ENCODE measurements at regions not wholly inside any gene's neighbourhood (a gene's known extent, or its start where the extent isn't known, plus 50 kb on each side); places are given as distances from the start of the nearest gene placed in this dataset.

DNA sequence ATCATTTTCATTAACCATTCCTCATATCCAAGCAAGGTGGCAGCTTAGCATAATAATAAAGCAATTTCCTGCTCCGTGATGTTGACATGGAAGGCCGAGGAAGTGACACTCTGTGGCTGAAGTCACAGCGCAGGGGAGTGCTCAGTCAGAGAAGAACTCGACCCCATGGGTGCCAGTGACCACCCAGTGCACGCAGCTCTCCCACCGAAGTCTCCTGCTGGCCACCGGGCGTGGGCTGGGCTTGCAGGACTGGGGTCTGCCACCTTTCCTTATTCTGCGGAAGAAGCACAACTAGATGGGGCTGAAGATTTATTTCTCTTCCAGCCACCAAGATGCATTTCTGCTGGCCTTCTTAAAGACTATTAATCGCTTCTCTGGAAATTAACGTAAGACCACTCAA, 132.1 kb upstream of the SPACA7 start:
- Histone ChIP-seq H3K27ac (ENCODE audit: low read depth) (no peak overlapping the region), H4K20me1 (replicated peaks; ENCODE audit: insufficient read depth) (no peaks in the 10 kb centered on the region), H3K4me1 (ENCODE audit: insufficient read depth) (peaks cover 8% of the 10 kb centered on the region; the same call in 1 of the 2 replicates), H3K27me3 (ENCODE audit: insufficient read depth) (no peaks in the 10 kb centered on the region), H2AFZ (0 out of 2 replicates have a peak overlapping the region, but pooled peaks have one; percentile 72), H3K4me3 (no peak overlapping the region), H3K36me3 (ENCODE audit: insufficient read depth) (no peaks in the 10 kb centered on the region), H3K79me2 (replicated peaks; ENCODE audit: insufficient read depth) (no peaks in the 10 kb centered on the region), H3K9me2 (ENCODE audit: insufficient read depth) (no peaks in the 10 kb centered on the region; the same call in 1 of the 2 replicates), H3K4me2 (no peak overlapping the region), H3F3A (replicated peaks; ENCODE audit: low read depth) (no peaks in the 10 kb centered on the region)
- TF ChIP-seq ZNF331 (CRISPR knock-in tag; IDR thresholded peaks at IDR 0.05; ENCODE audit: low read depth) (no peak), STAT1 (IDR thresholded peaks at IDR 0.05; ENCODE audit: unreplicated experiment) (no peak), JUNB (IDR thresholded peaks at IDR 0.05; ENCODE audit: unreplicated experiment) (no peak), ZNF114 (CRISPR knock-in tag; IDR thresholded peaks at IDR 0.05) (no peak), POLR2AphosphoS5 (IDR thresholded peaks at IDR 0.05; ENCODE audit: low read depth) (no peak), CREB1 (CRISPR knock-in tag; IDR thresholded peaks at IDR 0.05; ENCODE audit: low read depth) (no peak), CTCF (conservative IDR thresholded peaks at IDR 0.05; ENCODE audit: low read depth in 2 of 2) (no peak), EZH2 (IDR thresholded peaks at IDR 0.05; ENCODE audit: low read depth, unreplicated experiment) (no peak), NANOG (IDR thresholded peaks at IDR 0.05; ENCODE audit: borderline replicate concordance) (no peak), EZH2phosphoT487 (IDR thresholded peaks at IDR 0.05; ENCODE audit: unreplicated experiment) (no peak)
- TF ChIP-seq, protein P1, sequence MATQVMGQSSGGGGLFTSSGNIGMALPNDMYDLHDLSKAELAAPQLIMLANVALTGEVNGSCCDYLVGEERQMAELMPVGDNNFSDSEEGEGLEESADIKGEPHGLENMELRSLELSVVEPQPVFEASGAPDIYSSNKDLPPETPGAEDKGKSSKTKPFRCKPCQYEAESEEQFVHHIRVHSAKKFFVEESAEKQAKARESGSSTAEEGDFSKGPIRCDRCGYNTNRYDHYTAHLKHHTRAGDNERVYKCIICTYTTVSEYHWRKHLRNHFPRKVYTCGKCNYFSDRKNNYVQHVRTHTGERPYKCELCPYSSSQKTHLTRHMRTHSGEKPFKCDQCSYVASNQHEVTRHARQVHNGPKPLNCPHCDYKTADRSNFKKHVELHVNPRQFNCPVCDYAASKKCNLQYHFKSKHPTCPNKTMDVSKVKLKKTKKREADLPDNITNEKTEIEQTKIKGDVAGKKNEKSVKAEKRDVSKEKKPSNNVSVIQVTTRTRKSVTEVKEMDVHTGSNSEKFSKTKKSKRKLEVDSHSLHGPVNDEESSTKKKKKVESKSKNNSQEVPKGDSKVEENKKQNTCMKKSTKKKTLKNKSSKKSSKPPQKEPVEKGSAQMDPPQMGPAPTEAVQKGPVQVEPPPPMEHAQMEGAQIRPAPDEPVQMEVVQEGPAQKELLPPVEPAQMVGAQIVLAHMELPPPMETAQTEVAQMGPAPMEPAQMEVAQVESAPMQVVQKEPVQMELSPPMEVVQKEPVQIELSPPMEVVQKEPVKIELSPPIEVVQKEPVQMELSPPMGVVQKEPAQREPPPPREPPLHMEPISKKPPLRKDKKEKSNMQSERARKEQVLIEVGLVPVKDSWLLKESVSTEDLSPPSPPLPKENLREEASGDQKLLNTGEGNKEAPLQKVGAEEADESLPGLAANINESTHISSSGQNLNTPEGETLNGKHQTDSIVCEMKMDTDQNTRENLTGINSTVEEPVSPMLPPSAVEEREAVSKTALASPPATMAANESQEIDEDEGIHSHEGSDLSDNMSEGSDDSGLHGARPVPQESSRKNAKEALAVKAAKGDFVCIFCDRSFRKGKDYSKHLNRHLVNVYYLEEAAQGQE (IDR thresholded peaks at IDR 0.05; ENCODE audit: unreplicated experiment) = no peak
- TF ChIP-seq, protein P2, sequence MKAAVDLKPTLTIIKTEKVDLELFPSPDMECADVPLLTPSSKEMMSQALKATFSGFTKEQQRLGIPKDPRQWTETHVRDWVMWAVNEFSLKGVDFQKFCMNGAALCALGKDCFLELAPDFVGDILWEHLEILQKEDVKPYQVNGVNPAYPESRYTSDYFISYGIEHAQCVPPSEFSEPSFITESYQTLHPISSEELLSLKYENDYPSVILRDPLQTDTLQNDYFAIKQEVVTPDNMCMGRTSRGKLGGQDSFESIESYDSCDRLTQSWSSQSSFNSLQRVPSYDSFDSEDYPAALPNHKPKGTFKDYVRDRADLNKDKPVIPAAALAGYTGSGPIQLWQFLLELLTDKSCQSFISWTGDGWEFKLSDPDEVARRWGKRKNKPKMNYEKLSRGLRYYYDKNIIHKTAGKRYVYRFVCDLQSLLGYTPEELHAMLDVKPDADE (IDR thresholded peaks at IDR 0.05) = no peak
- TF ChIP-seq, protein P3, sequence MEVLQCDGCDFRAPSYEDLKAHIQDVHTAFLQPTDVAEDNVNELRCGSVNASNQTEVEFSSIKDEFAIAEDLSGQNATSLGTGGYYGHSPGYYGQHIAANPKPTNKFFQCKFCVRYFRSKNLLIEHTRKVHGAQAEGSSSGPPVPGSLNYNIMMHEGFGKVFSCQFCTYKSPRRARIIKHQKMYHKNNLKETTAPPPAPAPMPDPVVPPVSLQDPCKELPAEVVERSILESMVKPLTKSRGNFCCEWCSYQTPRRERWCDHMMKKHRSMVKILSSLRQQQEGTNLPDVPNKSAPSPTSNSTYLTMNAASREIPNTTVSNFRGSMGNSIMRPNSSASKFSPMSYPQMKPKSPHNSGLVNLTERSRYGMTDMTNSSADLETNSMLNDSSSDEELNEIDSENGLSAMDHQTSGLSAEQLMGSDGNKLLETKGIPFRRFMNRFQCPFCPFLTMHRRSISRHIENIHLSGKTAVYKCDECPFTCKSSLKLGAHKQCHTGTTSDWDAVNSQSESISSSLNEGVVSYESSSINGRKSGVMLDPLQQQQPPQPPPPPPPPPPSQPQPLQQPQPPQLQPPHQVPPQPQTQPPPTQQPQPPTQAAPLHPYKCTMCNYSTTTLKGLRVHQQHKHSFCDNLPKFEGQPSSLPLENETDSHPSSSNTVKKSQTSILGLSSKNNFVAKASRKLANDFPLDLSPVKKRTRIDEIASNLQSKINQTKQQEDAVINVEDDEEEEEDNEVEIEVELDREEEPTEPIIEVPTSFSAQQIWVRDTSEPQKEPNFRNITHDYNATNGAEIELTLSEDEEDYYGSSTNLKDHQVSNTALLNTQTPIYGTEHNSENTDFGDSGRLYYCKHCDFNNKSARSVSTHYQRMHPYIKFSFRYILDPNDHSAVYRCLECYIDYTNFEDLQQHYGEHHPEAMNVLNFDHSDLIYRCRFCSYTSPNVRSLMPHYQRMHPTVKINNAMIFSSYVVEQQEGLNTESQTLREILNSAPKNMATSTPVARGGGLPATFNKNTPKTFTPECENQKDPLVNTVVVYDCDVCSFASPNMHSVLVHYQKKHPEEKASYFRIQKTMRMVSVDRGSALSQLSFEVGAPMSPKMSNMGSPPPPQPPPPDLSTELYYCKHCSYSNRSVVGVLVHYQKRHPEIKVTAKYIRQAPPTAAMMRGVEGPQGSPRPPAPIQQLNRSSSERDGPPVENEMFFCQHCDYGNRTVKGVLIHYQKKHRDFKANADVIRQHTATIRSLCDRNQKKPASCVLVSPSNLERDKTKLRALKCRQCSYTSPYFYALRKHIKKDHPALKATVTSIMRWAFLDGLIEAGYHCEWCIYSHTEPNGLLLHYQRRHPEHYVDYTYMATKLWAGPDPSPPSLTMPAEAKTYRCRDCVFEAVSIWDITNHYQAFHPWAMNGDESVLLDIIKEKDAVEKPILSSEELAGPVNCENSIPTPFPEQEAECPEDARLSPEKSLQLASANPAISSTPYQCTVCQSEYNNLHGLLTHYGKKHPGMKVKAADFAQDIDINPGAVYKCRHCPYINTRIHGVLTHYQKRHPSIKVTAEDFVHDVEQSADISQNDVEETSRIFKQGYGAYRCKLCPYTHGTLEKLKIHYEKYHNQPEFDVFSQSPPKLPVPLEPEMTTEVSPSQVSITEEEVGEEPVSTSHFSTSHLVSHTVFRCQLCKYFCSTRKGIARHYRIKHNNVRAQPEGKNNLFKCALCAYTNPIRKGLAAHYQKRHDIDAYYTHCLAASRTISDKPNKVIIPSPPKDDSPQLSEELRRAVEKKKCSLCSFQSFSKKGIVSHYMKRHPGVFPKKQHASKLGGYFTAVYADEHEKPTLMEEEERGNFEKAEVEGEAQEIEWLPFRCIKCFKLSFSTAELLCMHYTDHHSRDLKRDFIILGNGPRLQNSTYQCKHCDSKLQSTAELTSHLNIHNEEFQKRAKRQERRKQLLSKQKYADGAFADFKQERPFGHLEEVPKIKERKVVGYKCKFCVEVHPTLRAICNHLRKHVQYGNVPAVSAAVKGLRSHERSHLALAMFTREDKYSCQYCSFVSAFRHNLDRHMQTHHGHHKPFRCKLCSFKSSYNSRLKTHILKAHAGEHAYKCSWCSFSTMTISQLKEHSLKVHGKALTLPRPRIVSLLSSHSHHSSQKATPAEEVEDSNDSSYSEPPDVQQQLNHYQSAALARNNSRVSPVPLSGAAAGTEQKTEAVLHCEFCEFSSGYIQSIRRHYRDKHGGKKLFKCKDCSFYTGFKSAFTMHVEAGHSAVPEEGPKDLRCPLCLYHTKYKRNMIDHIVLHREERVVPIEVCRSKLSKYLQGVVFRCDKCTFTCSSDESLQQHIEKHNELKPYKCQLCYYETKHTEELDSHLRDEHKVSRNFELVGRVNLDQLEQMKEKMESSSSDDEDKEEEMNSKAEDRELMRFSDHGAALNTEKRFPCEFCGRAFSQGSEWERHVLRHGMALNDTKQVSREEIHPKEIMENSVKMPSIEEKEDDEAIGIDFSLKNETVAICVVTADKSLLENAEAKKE (CRISPR knock-in tag; IDR thresholded peaks at IDR 0.05) = no peak
- no peak for ATAC-seq
- Mint-ChIP-seq H3K36me3 (ENCODE audit: low read depth) (0 out of 3 replicates have a peak, but pooled peaks cover 4% of the 10 kb centered on the region), H3K4me1 (peaks cover 15% of the 10 kb centered on the region), H3K27me3 (ENCODE audit: insufficient read depth, low read depth, poor library complexity) (peaks cover 6% of the 10 kb centered on the region), H3K4me3 (no peak overlapping the region), H3K9me3 (peaks cover 7% of the 10 kb centered on the region; the same call in 2 of the 3 replicates), H3K27ac (no peak overlapping the region)
- no peak for DNase-seq (ENCODE audit: low spot score)

All from GM23338 (cell line).